ENCODE measurements at regions not wholly inside any gene's neighbourhood (a gene's known extent, or its start where the extent isn't known, plus 50 kb on each side); places are given as distances from the start of the nearest gene placed in this dataset.

DNA sequence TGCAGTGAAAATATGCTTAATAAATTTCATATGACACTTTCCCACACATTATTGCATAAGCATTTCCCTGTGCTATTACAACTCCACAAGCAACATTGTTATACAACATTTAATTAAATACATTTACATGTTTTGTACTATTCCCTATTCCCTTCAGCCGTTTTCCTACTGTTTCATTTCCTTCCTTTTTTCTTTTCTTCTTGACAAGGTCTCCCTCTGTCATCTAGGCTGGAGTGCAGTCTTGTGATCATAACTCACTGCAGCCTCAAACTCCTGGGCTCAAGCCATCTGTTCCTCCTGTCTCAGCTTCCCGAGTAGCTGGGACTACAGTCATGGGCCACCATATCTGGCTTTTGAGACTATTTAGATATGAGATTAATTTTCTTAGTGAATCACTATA is 254.7 kb downstream of the NFKBIZ start:
- no peak for DNase-seq

DNA sequence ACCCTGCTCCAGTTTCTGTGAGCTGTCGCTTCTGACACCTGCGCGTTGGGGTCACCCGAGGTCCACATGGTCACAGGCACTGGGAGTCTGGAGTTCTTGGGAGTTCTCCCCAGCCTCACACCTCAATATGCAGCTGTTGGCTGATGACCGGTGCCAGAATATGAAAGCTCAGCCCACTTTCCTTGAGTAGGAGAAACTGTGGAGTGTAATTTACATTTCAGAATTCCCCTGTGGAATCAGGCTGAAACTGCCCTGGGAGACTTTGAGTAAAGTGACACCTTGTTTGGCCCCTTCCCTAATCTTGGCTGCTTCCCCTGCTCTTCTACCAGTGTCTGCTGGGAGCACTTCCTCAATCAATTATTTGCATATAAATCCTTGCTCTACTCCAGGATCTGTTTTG is 255.9 kb downstream of the NFKBIZ start:
- DNase-seq, result no peak

DNA sequence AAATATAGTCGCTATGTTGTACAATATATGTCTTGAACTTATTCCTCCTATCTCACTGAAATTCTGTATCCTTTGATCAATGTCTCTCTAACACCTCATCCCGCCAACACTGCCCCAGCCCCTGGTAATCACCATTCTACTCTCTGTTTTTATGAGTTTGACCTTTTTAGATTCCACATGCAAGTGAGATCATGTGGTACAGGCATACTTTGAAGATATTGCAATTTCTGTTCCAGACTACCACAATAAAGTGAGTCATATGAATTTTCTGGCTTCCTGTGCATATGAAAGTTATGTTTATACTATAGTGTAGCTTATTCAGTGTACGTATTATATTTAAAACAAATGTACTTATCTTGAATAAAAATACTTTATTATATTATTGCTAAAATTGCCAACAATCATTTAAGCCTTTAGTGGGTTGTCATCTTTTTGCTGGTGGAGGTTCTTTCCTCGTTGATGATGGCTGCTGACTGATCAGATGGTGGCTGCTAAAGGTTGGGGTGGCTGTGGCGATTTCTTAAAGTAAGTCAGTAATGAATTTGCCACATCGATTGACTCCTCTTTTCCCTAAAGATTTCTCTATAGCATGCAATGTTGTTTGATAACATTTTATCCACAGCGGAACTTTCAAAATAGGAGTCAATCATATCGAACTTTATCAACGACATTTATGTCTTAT is 257.2 kb downstream of the NFKBIZ start:
- DNase-seq, result no peak

DNA sequence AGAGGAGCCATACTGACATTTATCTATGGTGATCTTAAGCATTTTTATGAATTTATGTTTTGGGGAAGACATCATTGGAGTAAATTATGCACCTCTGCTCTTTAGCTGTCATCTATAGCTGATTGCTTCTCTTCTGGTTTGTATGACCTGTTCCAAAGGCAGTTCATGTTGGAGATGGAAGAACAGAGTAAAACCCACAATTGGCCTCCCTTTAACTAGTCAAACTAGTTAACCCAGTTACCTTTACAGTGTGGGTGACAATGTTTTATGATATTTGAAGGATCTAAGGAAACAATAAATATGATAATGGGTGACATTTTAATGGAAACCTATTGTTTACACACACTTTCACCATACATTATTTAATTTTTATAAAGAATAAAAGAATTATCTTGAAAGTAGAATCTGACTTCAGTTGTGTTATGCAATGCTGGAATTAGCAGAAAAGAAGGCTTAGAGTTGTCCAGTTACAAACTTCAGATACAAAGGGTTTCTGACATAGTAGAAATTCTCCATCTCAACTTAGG is 263.5 kb downstream of the NFKBIZ start:
- no peak for DNase-seq

DNA sequence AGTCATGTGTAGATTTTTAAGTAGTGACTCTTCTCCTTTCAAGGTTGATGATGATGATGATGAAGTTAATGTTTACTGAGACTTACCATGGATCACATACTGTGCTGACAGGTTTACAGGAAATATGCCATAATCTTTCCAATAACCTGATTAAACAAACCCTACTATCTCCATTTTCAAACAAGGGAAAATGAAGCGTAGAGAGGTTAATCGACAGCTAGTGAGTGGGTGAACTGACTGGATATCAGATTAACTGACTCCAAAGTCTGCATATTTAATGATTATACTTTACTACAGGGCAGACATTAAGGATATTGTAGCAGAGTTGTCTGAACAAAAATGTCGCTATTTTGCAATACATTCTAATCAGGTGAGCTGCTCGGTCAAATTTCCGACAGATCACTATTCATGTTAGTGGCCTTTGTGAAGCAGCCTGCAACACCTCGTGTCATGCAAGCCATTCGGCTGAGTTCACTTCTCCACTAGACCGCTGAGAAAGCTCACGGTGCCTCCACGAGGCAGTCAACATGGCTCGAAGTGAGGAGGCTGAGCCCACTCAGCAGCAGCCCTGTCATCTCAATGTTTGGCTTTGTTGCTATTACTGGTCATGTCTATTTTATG is 264.2 kb downstream of the NFKBIZ start:
- DNase-seq, result no peak

DNA sequence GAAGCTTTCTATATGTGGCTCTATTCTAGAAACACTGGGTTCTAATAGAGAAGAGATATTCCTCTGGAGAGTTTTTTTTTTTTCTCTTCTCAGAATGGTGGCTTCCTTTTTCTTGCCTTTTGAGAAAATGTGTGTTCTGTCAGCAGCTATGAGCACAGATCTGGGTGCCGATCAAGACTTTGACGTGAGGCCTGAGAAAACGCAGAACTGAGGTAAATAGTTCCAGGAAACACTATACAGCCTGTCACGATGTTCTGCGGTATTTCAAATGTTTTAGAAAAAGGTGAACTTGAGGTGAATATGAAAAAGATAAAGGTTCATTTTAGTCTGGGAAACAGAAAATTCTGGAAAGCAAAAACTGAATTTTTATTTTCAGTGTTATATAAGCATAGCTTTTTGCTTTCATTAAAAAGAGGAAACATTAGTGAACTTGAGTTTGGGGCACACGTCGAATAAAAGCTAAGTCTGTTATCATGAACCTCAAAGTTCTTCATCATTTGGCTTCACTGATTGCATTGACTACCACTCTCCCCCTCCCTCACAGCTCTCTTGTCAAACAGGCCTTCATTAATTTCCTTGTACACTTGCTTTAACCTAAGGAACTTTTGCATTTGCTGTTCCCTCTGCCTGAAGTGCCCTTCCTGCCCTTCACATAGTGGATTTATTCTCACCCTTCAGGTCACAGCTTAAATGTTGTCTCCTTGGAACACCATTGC is 265.1 kb downstream of the NFKBIZ start:
- DNase-seq, result no peak

DNA sequence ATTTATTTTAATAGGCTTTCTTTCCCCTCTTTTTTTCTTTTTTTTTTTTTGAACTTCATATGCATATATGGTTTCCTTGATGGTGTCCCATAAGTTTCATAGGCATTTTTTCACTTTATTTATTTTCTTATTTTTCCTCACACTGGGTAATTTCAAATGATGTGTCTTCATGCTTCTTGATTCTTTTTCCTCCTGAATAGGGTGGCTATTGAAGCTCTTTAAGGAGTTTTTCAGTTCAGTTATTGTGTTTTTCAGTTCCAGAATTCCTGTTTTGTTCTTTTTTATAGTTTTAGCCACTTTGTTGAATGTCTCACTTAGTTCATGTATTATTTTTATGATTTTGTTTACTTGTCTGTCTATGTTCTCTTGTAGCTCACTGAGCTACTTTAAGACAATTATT is 273.2 kb downstream of the NFKBIZ start:
- no peak for DNase-seq

DNA sequence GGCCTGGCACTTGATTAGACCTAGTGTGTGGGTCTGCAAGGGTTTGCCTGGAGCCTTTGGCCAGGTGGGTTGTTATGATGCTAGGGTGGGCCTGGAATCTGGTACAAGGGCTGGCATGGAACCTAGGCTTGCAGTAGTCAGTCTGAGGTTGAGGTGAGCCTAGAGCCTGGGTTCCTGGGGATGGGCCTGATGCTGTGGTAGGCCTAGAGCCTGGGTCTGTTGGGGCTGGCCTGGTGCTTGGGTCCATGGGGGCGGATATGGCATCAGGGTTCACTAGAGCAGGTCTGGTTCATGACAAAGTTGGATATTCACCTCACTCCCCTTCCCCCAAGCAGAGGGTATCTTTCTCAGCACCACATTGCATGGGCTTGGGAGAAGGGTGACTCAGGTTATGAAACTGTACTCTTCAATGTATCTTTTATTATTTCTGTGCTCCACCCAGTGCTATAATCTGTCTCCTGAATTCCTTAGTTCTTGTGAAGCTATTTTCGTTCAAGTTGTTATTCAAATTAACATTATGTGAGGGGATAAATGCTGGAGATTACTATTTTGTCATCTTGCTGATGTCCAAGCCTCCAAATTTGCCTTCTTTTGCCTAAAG is 274.4 kb downstream of the NFKBIZ start:
- DNase-seq, result no peak

DNA sequence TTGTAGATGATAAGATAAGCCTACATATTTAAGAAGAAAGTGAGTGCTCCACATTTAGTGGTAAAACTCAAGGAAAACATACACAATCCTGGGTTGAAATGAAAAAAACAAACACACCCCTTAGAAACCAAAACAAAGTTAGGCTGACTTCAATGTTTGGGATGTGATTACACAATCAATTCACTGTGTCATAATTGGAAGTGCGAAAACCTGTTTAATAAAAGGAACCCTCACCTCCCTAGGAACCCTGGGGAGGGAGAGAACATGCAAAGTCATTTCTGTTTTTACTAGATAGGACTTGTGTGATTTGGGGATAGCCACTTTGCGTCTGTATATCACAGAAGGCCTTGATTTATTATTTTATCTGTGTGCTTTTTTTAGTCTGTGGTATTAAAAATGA is 275.0 kb downstream of the NFKBIZ start:
- no peak for DNase-seq

DNA sequence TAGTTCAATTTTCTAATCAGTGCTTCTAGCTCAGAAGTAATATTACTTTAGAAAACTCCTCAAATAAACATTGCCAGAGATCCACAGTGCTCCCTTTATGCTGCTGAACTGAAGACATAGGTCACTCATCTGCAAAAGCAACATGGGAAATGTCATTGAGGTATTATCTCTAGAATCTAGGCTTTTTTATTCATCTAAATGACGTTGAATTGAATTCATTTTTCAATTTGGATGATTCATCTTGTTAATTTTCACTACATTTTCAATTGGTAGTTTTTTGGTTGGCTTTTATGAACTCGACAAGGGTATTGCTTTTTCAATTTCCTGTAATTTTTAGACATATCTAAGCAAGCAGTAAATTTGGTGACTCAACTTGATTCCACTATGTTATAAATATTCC is 275.4 kb downstream of the NFKBIZ start:
- no peak for DNase-seq

DNA sequence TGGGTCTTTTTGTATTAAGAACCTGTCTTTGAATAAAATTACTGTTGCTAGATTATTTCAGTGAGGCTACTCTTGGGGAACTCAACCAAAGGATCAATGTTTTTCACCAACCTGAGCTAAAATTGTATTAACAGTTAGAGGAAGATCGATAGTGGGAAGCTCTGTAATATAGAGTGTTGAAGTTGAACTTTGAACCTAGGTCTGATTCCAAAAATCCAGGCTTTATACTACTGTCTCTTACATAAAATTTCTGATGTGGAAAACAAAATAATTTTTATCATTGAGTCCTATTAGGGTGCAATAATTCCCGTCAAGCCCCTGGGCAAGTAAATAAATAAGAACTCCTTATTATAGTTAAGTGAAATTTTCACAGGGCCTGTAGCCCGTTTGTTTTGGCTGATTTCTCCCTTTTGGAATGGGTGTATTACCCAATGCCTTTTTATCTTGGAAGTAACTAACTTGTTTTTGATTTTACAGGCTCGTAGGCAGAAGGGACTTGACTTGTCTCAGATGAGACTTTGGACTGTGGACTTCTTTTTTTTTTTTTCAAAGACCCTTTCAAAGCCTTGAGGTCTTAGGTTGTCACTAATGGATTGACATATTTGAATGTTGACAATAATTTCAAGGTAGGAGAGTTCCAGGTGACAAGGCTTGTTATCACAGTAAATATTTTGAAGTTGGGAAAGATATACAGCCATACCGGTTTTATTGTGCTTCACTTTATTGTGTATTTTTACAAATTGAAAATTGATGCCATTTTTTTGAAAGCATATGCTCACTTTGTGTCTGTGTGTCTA is 276.1 kb downstream of the NFKBIZ start:
- DNase-seq, result no peak

DNA sequence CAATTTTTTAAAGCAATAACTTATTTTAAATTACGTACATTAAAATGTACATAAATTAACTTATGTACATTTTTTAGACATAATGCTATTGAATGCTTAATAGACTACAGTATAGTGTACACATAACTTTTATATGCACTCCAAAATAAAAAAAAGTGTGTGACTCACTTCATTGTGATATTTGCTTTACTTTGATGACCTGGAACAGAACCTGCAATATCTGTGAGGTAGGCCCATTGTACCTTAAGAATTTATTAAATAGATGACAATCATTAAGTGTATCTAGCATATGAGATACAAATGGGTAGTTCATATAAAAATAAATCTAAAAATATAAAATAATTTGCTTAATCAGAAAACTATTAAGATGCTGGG is 276.7 kb downstream of the NFKBIZ start:
- DNase-seq, result no peak

DNA sequence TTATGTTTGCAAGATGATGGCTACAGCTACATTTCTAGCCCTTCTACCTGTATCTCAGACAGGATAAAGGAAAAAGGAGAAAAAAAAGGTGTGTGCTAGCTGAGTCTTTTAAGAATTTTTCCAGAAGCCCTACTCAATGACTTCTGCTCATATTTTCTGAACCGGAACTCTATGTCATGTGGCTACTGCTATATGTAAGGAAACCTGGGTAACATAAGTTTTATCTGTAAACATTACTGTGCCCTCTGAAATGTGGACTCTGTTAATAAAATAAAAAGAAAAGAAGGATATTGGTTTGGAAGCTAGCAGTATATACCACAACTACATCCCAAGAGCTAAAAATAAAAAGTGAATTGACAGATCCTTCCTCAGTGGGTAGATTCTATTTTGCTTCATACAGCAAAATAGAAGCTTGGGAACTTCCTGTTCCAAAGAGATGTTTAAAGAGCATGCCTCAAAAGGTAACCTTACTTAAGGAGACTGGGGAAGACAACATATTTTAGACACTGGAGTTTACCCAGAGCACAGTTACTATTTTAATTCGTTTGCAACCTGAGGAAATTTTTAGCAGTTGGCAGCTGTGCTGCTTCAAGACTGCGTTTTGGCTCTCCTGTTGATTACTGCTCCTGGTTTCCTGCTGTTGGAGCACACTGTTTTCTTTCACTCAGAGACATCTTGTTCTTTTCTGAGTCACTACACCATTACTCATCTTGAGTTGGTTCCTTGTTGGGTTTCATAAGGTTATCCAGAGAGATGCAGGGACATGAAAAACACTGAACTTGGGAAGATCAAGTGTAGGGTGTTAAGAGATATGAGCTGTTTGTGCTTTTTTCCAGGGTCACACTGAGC is 280.7 kb downstream of the NFKBIZ start:
- DNase-seq, result peak in 4 of 58 donors; percentile 1 to 47 (median 16)

DNA sequence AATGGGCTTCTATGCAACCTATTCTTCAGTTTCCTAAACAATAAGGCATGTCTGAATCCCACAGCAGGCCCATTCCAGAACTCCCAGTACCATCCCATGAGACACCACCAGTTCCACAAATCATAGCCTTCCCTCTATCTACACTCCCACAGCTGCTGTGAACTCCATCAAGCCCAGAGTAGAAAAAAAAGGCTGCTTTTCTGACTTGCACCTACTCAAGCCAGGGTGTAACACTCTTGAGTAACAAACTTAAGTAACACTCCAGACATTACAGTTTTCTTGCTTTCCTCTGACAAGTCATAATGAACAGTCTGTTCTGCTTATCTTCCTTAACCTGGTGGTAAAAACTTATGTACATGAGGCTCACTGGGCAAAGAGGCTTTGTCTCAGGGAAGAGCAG is 283.1 kb downstream of the NFKBIZ start:
- no peak for DNase-seq

DNA sequence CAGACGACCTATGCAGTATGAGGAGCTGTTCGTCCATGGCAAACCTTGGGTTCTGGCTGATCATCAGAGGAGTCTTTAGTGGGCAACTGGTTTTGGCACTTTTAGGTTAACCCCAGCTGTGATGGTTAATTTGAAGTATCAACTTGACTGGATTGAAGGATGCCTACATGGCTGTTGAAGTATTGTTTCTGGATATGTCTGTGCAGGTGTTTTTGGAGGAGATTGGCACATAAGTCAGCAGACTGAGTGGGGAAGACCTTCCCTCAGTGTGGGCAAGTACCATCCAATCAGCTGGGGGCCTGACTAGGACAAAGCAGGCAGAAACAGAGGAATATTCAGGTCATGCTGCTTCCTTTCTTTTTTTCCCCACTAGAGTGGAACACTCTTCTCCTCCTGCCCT is 284.1 kb downstream of the NFKBIZ start:
- no peak for DNase-seq

DNA sequence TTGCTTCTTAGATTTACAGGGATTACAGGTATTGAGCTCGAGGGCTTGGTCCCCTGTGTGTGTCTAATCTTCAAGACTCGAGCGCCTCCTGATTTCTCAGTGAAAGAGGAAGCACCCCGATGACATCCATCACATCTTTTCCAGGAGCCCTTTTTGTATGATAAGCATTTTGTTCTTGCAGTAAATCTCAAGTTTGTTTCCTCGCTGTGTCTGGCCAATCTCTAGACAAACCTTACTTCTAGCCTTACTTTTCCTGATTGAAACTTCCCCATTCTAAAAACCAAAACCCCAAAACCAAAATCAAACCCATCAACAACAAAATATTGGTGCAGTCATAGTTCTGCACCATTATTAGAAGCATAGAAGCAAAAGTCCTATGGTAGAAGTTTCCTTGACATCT is 286.0 kb downstream of the NFKBIZ start:
- no peak for DNase-seq

DNA sequence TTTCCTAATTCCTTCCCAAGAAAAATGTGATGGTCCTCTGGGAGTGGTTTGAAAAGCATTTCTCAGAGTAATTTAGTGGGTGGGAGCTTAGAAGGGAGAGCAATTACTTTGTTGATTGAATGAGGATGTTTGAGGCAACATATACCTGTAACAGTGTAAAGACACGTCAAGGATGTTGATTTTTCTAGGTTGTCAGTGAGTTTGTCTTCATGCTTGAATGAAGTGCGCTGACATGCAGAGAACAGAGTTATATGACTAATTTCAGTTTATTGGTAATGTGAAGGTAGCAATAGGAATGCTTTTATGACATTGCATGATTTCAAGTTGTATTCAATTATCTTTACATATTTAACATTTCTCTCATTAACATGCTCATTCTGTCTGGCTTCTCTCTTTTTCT is 286.9 kb downstream of the NFKBIZ start:
- DNase-seq, result no peak

DNA sequence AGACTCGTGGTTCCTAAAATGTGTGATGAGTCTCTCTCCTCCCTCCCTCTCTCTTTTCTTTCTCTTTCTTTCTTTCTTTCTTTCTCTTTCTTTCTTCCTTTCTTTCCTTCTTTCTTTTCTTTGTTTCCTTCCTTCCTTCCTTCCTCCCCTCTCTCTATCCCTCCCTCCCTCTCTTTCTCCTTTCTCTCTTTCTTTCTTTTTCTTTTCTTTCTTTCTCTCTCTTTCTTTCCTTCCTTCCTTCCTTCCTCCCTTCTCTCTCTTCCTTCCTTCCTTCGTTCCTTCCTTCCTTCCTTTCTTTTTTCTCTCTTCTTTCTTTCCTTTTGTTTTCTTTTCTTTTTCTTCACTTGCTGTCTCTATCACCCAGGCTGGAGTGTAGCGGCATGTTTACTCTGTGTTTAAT is 290.8 kb downstream of the NFKBIZ start:
- DNase-seq, result no peak

DNA sequence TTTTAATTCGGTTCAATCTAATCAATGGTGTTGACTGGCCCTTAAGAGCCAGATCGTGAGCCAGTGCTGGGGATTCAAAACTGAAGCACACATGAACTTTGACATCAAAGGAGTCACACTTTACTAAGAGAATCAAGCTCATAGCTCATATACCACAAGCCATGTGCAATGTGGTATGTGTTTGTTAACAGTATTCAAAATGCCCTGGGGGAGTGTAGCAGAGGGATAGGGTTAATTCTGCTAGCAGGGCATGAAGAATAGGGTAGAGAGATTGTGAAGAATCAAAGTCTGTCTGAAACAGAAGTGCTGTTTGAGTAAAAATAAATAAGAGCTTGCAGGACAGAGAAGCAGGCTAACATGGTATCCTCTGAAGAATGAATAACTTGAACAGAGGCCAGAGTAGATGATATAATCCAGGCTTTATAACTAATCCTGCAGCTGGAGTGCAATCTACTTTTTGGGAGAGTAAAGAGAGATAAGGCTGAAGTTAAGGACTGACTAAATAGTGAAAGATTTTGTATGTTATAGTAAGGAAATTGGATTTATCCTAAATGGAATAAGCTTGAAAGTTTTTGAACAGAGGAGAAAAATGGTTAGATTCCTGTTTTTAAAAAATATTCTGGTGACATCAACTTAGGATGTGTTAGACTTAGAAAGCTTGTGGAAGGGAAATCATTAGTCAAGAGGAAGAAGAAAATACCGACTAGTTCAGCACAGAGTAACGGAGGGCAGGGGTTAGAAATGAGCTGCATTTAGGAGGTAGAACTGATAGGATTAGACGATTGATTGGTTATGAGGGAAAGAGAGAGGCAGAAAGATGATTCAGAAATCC is 292.0 kb downstream of the NFKBIZ start:
- DNase-seq, result no peak

DNA sequence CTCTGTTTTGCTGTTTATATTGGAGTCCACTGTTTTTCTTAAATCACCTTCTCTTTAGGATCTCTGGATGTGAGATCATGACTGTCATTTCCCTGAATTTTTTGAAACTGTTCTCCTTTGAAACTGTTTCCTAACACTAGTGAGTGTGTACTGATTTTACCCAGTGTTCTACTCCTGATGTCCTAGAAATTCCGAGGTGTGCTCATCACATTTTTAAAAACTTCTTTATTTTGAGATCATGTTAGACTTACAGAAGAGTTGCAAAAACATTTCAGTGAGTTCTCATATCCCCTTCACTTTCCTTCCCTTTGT is 292.6 kb downstream of the NFKBIZ start:
- no peak for DNase-seq
